Activated CD4-positive, alpha-beta T cell treated with anti-CD3 and anti-CD28 coated beads for 24 hours (primary cell): ENCODE measurements at regions not wholly inside any gene's neighbourhood (a gene's known extent, or its start where the extent isn't known, plus 50 kb on each side); places are given as distances from the start of the nearest gene placed in this dataset.

Experiments used
- DNase-seq, 2 donors: peaks; one replicate each; pipeline ENCODE4 v3.0.0-alpha.2; 2020; ENCODE audit warnings: low read depth in 2 of 2

GRCh38 chr4:19999276-19999675 is 252.4 kb upstream of the SLIT2 start:
- DNase-seq, result no peak

- no peak for DNase-seq
Observed at GRCh38 chr4:19993242-19993641, 258.5 kb upstream of the SLIT2 start.

DNA sequence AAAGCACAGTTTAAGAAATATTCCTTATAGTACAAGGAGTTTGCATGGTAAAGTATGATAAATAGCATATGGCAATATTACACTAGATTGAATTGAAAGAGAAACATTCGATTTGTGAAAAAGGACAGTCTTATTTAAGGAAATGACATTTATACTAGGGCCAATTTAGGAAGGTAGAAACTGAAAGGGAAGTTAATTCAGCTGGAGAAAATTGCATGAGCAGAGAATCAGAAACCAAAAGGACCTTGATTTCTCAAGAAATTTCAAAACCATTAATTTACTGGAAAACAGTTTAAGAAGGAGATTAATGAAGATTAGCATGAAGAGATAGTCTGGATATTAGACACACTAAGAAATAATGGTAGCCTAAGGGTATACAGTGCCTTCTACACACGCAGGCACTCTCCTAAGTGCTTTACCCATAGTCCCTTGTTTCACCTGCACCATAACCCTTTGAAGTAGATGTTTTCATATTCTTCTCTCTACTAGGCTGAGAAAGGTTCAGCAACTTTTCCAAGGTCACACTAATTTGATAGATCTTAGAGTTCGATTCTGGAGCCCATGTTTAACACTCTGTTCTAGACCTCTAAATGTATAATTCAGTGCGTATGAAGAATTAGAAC is 259.1 kb upstream of the SLIT2 start:
- DNase-seq, result no peak

- DNase-seq, result no peak
Observed at GRCh38 chr4:19987746-19988145, 264.0 kb upstream of the SLIT2 start.

GRCh38 chr4:19983072-19983471 is 268.6 kb upstream of the SLIT2 start:
- DNase-seq, result no peak

- no peak for DNase-seq
Observed at GRCh38 chr4:19982556-19982955, 269.1 kb upstream of the SLIT2 start.

GRCh38 chr4:19971829-19972228 is 279.9 kb upstream of the SLIT2 start:
- DNase-seq, result no peak

DNA sequence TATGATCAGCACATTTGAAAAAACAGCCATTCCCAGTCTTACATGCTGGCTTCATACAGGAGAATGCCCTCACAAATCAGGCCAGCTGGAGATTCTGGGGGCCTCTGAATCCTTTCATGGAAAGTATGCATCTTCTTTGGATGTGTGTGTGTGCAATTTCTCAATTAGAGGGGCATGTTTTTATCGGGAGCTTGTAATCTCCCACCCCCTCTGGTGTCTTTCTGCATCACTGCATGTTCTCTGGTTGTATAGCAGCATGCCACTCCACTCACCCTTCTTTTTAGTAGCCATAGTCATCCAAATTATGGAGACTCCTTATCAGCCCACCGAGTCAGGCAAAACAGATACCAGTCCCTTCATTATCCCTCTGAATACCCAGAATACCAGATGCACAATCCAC is 282.2 kb upstream of the SLIT2 start:
- no peak for DNase-seq

GRCh38 chr4:19961091-19961490 is 290.6 kb upstream of the SLIT2 start:
- DNase-seq, result no peak

GRCh38 chr4:19958848-19959247 is 292.9 kb upstream of the SLIT2 start:
- no peak for DNase-seq

DNA sequence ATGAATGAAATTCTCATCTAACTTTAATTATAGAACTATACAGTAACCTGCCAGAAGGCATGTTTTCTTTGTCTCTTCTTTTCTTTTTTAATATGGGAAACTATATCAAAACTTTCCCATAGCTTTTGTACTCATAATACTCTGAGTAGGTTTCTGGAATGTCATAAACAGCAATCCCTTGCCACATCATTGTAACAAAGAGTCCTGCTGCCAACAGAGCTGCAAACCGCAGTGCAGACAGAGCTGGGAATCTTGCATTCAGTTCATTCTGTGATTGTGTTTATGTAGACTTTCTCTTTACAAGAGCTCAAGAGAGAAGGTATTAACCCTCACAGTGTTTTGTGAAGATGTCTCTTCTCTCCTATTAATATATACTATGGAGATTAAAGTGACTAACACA is 304.4 kb upstream of the SLIT2 start:
- DNase-seq, result no peak

DNA sequence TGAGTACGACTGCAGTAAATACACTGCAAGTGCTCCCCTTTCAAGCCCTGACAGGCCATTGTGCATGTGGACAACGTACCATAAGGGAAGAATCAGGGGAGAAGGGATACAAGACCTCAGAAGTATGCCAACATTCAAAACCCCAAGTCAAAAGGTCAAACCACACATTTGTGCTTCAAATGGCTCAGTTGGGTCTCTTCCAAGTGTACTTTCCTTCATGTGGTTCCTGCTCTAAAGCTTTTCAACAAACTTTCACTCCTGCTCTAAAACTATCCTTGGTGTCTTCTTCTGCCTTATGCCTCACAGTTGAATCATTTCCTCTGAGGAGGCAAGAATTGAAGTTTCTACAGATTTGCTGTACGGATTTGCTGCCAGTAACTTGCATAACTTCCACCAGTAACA is 305.7 kb upstream of the SLIT2 start:
- DNase-seq, result no peak

DNA sequence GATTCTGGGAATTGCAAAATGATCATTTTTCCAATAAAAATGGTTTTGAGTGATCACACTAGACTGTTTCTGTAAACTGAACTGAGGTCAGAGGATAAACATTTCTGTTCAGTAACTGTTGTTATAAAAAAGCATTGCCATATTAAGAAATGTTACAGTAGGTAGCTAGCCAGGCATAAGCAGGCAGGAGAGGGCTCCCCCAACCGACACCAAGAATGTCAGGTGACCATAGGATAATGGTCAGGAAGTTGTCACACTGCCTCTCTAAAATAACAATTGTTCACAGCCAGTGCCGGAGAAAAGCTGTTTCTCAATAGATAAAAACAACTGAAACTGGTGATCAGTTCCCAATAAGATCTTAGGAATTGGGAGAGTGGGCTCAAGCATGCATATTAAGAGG is 306.2 kb upstream of the SLIT2 start:
- DNase-seq, result no peak

DNA sequence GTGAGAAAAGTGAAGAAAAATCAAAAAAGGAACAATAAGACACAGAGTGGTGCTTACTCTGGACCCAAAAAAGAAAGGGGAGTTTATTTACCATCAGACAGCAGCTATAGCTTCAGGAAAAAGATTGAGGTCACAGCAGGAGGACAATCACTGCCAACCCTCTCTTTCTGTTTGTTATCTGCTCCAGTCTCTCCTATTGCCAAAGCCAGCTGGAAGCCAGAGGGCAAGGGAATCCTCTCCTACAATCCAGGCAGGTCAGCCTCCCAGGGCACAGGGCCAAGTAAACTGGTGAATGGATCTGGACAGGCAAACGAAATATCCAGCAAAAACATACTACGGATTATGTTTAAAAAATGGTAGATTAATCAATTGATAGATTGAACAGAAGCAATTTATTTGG is 306.9 kb upstream of the SLIT2 start:
- DNase-seq, result no peak

- DNase-seq, result no peak
Observed at GRCh38 chr4:19944251-19944650, 307.5 kb upstream of the SLIT2 start.

DNA sequence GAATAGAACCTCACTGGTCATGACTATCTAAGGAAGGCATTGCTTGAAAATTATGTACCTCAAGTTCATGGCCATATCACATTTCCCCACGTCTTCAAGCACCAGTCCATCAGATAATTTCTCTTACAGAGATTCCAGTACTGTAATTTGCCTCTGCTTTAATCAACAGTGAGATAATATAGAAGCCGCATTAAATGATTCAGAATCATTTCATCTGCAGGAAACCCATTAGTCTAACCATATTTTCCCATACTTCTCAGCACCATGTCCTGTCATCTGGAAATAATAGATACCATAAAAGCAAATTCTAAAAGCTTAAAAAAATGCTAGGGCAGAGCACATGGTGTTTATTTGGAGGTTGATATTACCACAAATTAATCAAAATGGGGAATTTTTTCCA is 310.3 kb upstream of the SLIT2 start:
- no peak for DNase-seq

DNA sequence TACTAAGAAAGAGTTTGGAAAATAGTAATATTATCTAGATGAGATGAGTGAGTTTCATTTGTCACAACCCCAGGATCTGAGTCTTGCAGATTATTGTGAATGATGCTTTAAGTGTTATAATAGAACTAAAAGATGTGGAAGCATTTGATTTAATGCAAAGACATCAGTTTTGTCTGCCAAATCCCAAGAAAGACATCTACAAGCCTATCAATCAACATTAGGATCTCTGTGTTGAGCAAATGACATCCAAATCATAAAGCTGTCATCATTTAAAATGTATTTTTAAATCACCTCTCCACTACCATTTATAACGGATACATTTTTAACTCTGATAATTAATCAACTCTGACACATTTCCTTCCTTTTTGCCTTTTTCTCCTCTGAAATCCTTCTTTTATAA is 310.8 kb upstream of the SLIT2 start:
- no peak for DNase-seq

- DNase-seq, result no peak
Observed at GRCh38 chr4:19936476-19936875, 315.2 kb upstream of the SLIT2 start.

DNA sequence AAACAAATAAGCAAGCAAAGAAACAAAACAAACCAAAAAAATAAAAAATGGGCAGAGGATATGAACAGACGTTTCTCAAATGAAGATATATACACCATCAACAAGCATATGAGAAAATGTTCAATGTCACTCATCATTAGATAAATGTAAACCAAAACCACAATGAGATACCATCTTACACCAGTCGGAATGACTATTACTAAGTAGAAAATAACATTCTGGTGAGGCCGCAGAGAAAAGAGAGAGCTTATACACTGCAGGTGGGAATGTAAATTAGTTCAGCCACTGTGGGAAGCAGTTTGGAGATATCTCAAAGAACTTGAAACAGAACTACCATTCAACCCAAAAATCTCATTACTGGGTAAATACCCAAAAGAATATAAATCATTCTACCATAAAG is 321.0 kb upstream of the SLIT2 start:
- no peak for DNase-seq

GRCh38 chr4:19927381-19927780 is 324.3 kb upstream of the SLIT2 start:
- DNase-seq, result no peak

- no peak for DNase-seq
Observed at GRCh38 chr4:19925516-19925915, 326.2 kb upstream of the SLIT2 start.

- no peak for DNase-seq
Observed at GRCh38 chr4:19924761-19925160, 326.9 kb upstream of the SLIT2 start.

DNA sequence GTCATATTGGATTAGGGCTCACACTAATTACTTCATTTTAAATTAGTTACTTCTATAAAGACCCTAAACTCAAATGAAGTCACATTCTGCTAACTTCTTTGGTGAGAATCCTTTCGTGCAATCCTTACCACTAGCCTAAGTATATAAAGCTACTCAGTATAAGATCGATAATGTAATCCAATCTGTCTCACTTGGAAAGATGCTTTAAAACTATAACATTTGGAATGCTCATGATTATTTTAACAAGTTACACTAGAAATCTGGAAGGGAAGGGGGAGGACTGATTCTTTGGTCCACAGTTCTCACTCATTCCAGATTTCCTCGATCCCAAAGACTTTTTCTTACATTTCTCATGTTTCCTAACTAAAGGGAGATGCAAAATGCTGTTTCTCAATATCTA is 336.4 kb upstream of the SLIT2 start:
- DNase-seq, result no peak

GRCh38 chr4:19913650-19914049 is 338.1 kb upstream of the SLIT2 start:
- DNase-seq, result no peak
